ENCODE measurements at regions not wholly inside any gene's neighbourhood (a gene's known extent, or its start where the extent isn't known, plus 50 kb on each side); places are given as distances from the start of the nearest gene placed in this dataset.

DNA sequence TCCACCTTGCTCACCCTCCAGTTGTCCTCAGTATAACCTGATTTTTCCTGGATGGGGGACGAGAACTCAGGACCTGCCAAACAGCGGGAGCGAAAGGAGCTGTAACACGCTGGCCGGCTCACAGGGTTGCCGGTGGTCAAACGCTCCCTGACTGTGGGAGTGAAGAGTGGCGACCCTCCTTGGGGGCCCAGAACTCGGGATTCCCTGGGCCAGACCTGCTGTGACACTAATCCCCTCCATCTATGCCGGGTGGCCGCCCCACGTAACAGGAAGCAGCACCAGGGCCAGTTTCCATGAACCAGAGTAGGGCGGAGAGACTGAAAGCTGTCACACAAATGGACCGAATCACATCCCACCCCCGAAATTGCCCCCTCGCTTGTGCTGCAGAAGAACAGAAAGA is 1809.2 kb upstream of the ACO1 start:
- no peak for DNase-seq (ENCODE audit: low read depth, low spot score)
- TF ChIP-seq SUZ12 (IDR thresholded peaks at IDR 0.05; ENCODE audit: extremely low read depth, insufficient read depth, insufficient read length) (no peak), YY1 (IDR thresholded peaks at IDR 0.05; ENCODE audit: insufficient read depth, insufficient read length) (no peak), ZNF274 (IDR thresholded peaks at IDR 0.05; ENCODE audit: low read depth, low read length) (no peak)
- no peaks in the 10 kb centered on the region for H3K36me3 ChIP-seq (ENCODE audit: insufficient read depth, insufficient read length, low read length)
- no peaks in the 10 kb centered on the region for H3K27me3 ChIP-seq (ENCODE audit: insufficient read depth, insufficient read length)
- H3K4me3 ChIP-seq (ENCODE audit: insufficient read length, low read depth): no peak overlapping the region
- H3K9me3 ChIP-seq (ENCODE audit: insufficient read depth, low read length): no peaks in the 10 kb centered on the region
- no peaks in the 10 kb centered on the region for H3K4me1 ChIP-seq (ENCODE audit: insufficient read depth, insufficient read length)
- H3K9ac ChIP-seq (ENCODE audit: insufficient read length, low read depth): no peak overlapping the region

DNA sequence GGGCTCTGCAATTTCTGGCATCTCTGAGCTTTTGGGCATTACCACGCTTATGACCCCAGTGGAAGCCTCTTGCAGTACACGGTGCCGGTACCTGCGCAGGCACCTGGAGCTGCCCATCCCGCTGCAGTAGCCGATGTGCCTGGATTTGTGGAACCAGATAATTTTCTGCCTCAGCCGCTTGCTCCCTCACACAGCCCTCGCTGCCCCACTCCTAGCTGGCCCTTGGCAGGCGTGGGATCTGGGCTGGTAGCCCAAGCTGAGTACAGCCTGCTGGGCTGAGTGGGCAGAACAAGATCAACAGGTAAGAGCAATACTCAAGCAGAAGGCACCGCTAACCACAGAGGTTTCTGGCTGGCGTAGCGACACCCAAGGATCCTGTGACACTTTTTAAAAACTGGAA is 1808.8 kb upstream of the ACO1 start:
- no peak for DNase-seq (ENCODE audit: low read depth, low spot score)
- H3K9me3 ChIP-seq (ENCODE audit: insufficient read depth, low read length): no peaks in the 10 kb centered on the region
- H3K27me3 ChIP-seq (ENCODE audit: insufficient read depth, insufficient read length): no peaks in the 10 kb centered on the region
- H3K36me3 ChIP-seq (ENCODE audit: insufficient read depth, insufficient read length, low read length): no peaks in the 10 kb centered on the region
- TF ChIP-seq SUZ12 (IDR thresholded peaks at IDR 0.05; ENCODE audit: extremely low read depth, insufficient read depth, insufficient read length) (no peak), ZNF274 (IDR thresholded peaks at IDR 0.05; ENCODE audit: low read depth, low read length) (no peak), YY1 (IDR thresholded peaks at IDR 0.05; ENCODE audit: insufficient read depth, insufficient read length) (no peak)
- H3K4me1 ChIP-seq (ENCODE audit: insufficient read depth, insufficient read length): no peaks in the 10 kb centered on the region
- H3K4me3 ChIP-seq (ENCODE audit: insufficient read length, low read depth): no peak overlapping the region
- no peak overlapping the region for H3K9ac ChIP-seq (ENCODE audit: insufficient read length, low read depth)

DNA sequence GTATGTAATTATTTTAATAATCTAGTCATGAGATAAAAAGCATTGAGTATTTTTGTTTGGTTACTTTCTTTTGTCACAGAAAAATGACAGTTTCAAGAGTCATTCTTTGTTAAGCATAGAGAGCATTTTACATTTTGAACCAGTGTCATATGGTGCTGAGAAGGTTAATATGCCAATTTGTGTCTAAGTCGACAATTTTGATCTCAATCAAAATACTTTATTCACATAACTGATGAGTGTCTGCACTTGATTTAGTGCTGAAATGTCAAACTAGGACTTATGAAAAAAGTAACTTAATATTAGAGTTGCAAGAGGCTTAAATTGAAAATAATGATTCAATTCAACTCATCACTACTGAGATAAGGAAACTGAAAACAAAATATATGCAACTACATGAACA is 1804.6 kb upstream of the ACO1 start:
- no peak overlapping the region for H3K9ac ChIP-seq (ENCODE audit: insufficient read length, low read depth)
- DNase-seq (ENCODE audit: low read depth, low spot score): no peak
- H3K9me3 ChIP-seq (ENCODE audit: insufficient read depth, low read length): no peaks in the 10 kb centered on the region
- H3K4me1 ChIP-seq (ENCODE audit: insufficient read depth, insufficient read length): no peaks in the 10 kb centered on the region
- no peak for TF ChIP-seq YY1 (IDR thresholded peaks at IDR 0.05; ENCODE audit: insufficient read depth, insufficient read length)
- no peak for TF ChIP-seq SUZ12 (IDR thresholded peaks at IDR 0.05; ENCODE audit: extremely low read depth, insufficient read depth, insufficient read length)
- TF ChIP-seq ZNF274 (IDR thresholded peaks at IDR 0.05; ENCODE audit: low read depth, low read length): no peak
- H3K4me3 ChIP-seq (ENCODE audit: insufficient read length, low read depth): no peak overlapping the region
- no peaks in the 10 kb centered on the region for H3K27me3 ChIP-seq (ENCODE audit: insufficient read depth, insufficient read length)
- no peaks in the 10 kb centered on the region for H3K36me3 ChIP-seq (ENCODE audit: insufficient read depth, insufficient read length, low read length)

DNA sequence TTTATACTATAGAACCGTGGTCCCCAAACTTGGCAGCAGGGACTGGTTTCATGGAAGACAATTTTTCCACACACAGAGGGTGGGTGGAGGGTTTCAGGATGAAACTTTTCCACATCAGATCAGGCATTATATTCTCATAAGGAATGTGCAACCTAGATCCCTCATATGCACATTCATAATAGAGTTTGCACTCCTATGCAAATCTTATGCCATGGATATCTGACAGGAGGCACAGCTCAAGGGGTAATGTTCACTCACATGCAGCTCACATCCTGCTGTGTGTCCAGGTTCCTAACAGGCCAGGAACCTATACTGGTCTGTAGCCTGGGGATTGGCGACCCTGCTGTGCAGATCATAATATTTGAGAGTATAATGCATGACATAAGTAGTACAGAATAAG is 1802.2 kb upstream of the ACO1 start:
- no peak overlapping the region for H3K4me3 ChIP-seq (ENCODE audit: insufficient read length, low read depth)
- no peaks in the 10 kb centered on the region for H3K9me3 ChIP-seq (ENCODE audit: insufficient read depth, low read length)
- no peaks in the 10 kb centered on the region for H3K27me3 ChIP-seq (ENCODE audit: insufficient read depth, insufficient read length)
- TF ChIP-seq YY1 (IDR thresholded peaks at IDR 0.05; ENCODE audit: insufficient read depth, insufficient read length) (no peak), ZNF274 (IDR thresholded peaks at IDR 0.05; ENCODE audit: low read depth, low read length) (no peak), SUZ12 (IDR thresholded peaks at IDR 0.05; ENCODE audit: extremely low read depth, insufficient read depth, insufficient read length) (no peak)
- no peaks in the 10 kb centered on the region for H3K4me1 ChIP-seq (ENCODE audit: insufficient read depth, insufficient read length)
- H3K36me3 ChIP-seq (ENCODE audit: insufficient read depth, insufficient read length, low read length): no peaks in the 10 kb centered on the region
- no peak for DNase-seq (ENCODE audit: low read depth, low spot score)
- H3K9ac ChIP-seq (ENCODE audit: insufficient read length, low read depth): no peak overlapping the region

DNA sequence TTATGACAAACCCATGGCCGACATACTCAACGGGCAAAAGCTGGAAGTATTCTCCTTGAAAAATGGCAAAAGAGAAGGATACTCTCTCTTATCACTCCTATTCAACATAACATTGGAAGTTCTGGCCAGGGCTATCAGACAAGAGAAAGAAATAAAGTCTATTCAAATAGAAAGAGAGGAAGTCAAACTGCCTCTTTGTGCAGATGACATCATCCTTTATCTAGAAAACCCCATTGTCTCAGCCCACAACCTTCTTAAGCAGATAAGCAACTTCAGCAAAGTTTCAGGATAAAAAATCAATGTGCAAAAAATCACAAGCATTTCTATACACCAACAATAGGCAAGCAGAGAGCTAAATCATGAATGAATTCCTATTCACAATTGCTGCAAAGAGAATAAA is 1799.9 kb upstream of the ACO1 start:
- no peaks in the 10 kb centered on the region for H3K27me3 ChIP-seq (ENCODE audit: insufficient read depth, insufficient read length)
- no peaks in the 10 kb centered on the region for H3K36me3 ChIP-seq (ENCODE audit: insufficient read depth, insufficient read length, low read length)
- no peak overlapping the region for H3K9ac ChIP-seq (ENCODE audit: insufficient read length, low read depth)
- no peak overlapping the region for H3K4me3 ChIP-seq (ENCODE audit: insufficient read length, low read depth)
- no peak for DNase-seq (ENCODE audit: low read depth, low spot score)
- TF ChIP-seq ZNF274 (IDR thresholded peaks at IDR 0.05; ENCODE audit: low read depth, low read length) (no peak), YY1 (IDR thresholded peaks at IDR 0.05; ENCODE audit: insufficient read depth, insufficient read length) (no peak), SUZ12 (IDR thresholded peaks at IDR 0.05; ENCODE audit: extremely low read depth, insufficient read depth, insufficient read length) (no peak)
- H3K9me3 ChIP-seq (ENCODE audit: insufficient read depth, low read length): no peaks in the 10 kb centered on the region
- H3K4me1 ChIP-seq (ENCODE audit: insufficient read depth, insufficient read length): no peaks in the 10 kb centered on the region

DNA sequence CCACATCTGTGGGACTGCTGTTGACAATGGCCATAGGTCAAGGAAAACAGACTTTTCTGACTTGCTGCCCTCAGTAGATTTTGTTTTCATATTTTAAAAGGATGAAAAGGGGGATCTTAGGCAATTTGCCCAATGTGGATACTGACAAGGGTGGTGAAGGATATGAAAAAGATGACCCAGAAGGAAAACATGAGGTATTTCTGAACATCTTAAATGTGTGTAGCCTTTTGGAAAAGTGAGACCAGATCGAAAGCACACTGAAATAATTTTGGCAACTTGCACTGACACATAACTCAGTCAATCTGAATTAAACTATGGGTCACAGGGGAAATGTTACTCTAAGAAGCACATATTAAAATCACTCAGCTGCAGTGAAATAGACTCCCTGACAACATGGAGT is 1793.0 kb upstream of the ACO1 start:
- Histone ChIP-seq H3K9ac (ENCODE audit: insufficient read length, low read depth) (no peak overlapping the region), H3K27me3 (ENCODE audit: insufficient read depth, insufficient read length) (no peaks in the 10 kb centered on the region), H3K4me1 (ENCODE audit: insufficient read depth, insufficient read length) (no peaks in the 10 kb centered on the region), H3K36me3 (ENCODE audit: insufficient read depth, insufficient read length, low read length) (no peaks in the 10 kb centered on the region), H3K9me3 (ENCODE audit: insufficient read depth, low read length) (no peaks in the 10 kb centered on the region), H3K4me3 (ENCODE audit: insufficient read length, low read depth) (no peak overlapping the region)
- TF ChIP-seq YY1 (IDR thresholded peaks at IDR 0.05; ENCODE audit: insufficient read depth, insufficient read length): no peak
- no peak for TF ChIP-seq SUZ12 (IDR thresholded peaks at IDR 0.05; ENCODE audit: extremely low read depth, insufficient read depth, insufficient read length)
- no peak for TF ChIP-seq ZNF274 (IDR thresholded peaks at IDR 0.05; ENCODE audit: low read depth, low read length)
- DNase-seq (ENCODE audit: low read depth, low spot score): no peak

DNA sequence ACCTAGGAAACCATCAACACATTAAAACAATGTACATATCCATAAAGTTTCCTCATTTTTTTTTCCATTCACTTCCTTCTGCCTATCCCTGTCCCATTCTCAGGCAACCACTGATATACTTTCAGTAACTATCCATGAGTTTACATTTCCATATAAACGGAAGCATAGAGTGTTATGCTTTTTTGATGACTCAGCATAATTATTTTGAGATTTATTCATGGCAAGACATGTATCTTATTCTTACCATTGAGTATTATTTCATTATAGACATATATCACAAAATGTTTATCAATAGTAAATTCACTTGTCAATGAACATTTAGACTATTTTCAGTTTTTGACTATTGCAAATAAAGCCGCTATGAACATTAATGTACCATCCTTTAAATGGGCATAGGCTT is 1786.8 kb upstream of the ACO1 start:
- H3K4me1 ChIP-seq (ENCODE audit: insufficient read depth, insufficient read length): no peaks in the 10 kb centered on the region
- H3K9ac ChIP-seq (ENCODE audit: insufficient read length, low read depth): no peak overlapping the region
- DNase-seq (ENCODE audit: low read depth, low spot score): no peak
- TF ChIP-seq YY1 (IDR thresholded peaks at IDR 0.05; ENCODE audit: insufficient read depth, insufficient read length) (no peak), SUZ12 (IDR thresholded peaks at IDR 0.05; ENCODE audit: extremely low read depth, insufficient read depth, insufficient read length) (no peak), ZNF274 (IDR thresholded peaks at IDR 0.05; ENCODE audit: low read depth, low read length) (no peak)
- no peaks in the 10 kb centered on the region for H3K36me3 ChIP-seq (ENCODE audit: insufficient read depth, insufficient read length, low read length)
- H3K4me3 ChIP-seq (ENCODE audit: insufficient read length, low read depth): no peak overlapping the region
- H3K27me3 ChIP-seq (ENCODE audit: insufficient read depth, insufficient read length): no peaks in the 10 kb centered on the region
- no peaks in the 10 kb centered on the region for H3K9me3 ChIP-seq (ENCODE audit: insufficient read depth, low read length)

DNA sequence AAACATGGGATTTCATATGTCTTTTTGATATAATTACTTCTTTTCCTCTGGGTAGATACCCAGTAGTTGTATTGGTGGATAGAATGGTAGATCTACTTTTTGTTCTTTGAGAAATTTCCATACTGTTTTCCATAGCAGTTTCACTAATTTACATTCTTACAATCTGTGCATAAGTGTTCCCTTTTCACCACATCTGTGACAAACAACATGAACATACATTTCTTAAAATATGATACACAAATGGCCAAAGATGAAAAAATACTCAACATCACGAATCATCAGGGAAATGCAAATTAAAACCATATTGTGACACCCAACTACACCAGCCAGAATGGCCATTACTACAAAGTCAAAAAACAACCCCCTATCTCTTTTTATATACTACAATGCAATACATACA is 1778.5 kb upstream of the ACO1 start:
- DNase-seq (ENCODE audit: low read depth, low spot score): no peak
- Histone ChIP-seq H3K4me3 (ENCODE audit: insufficient read length, low read depth) (no peak overlapping the region), H3K36me3 (ENCODE audit: insufficient read depth, insufficient read length, low read length) (no peaks in the 10 kb centered on the region), H3K4me1 (ENCODE audit: insufficient read depth, insufficient read length) (no peaks in the 10 kb centered on the region), H3K27me3 (ENCODE audit: insufficient read depth, insufficient read length) (no peaks in the 10 kb centered on the region), H3K9me3 (ENCODE audit: insufficient read depth, low read length) (no peaks in the 10 kb centered on the region), H3K9ac (ENCODE audit: insufficient read length, low read depth) (no peak overlapping the region)
- TF ChIP-seq ZNF274 (IDR thresholded peaks at IDR 0.05; ENCODE audit: low read depth, low read length) (no peak), YY1 (IDR thresholded peaks at IDR 0.05; ENCODE audit: insufficient read depth, insufficient read length) (no peak), SUZ12 (IDR thresholded peaks at IDR 0.05; ENCODE audit: extremely low read depth, insufficient read depth, insufficient read length) (no peak)

All from NT2/D1 (cell line).